ENCODE measurements at regions not wholly inside any gene's neighbourhood (a gene's known extent, or its start where the extent isn't known, plus 50 kb on each side); places are given as distances from the start of the nearest gene placed in this dataset.
"Not testable (repeated sequence)": the region's sequence is repeated elsewhere in the genome, so short reads cannot be mapped to it uniquely, and the experiment has no call there.

DNA sequence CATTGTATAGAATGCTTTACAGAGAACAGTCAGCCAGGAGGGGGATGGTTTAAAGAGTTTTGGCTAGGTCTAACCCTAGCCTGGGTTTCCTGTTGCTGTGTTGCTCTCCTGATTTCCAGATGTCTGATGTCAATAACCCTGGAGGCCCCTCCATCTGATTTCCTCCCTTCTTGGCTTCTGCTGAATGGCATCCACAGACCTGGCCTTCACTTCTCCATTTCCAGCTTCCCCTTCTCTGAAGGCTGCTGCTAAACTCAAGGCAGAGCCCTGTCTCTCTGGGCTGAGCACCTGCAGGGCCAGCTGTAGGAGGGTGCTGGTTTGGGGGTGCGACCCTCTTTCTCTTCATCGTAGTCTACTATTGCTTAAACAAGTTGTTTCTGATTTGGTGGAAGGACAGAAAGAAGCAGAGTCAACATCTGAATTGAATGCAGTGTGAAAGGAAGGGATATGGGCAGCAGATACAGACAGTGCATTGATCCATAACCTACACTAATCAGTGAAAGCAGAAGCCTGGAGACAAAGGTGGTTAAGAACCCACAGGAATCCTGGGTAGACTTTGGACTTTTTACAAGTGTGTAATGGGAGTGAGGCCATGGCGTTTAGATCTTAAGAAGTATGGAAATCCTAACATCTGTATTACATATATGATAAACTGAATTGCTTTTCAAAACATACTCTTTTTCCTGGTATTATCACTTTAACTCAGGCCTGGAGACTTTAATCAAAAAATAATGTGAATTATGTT, 153.6 kb downstream of the HRH4 start:
- Histone ChIP-seq H3K4me1 (ENCODE audit: control insufficient read depth in 1 of 2, low read depth in 2 of 2) (no peaks in the 10 kb centered on the region), H3K27ac (no peak overlapping the region), H3K9me3 (no peaks in the 10 kb centered on the region), H3K27me3 (replicated peaks; ENCODE audit: insufficient read depth) (no peaks in the 10 kb centered on the region), H3K36me3 (no peaks in the 10 kb centered on the region), H3K4me3 (no peak overlapping the region)
- ATAC-seq (ENCODE audit: insufficient number of reproducible peaks, low FRiP score, low read depth) (no peak), DNase-seq (ENCODE audit: low spot score) (no peak)
- TF ChIP-seq, protein P1, sequence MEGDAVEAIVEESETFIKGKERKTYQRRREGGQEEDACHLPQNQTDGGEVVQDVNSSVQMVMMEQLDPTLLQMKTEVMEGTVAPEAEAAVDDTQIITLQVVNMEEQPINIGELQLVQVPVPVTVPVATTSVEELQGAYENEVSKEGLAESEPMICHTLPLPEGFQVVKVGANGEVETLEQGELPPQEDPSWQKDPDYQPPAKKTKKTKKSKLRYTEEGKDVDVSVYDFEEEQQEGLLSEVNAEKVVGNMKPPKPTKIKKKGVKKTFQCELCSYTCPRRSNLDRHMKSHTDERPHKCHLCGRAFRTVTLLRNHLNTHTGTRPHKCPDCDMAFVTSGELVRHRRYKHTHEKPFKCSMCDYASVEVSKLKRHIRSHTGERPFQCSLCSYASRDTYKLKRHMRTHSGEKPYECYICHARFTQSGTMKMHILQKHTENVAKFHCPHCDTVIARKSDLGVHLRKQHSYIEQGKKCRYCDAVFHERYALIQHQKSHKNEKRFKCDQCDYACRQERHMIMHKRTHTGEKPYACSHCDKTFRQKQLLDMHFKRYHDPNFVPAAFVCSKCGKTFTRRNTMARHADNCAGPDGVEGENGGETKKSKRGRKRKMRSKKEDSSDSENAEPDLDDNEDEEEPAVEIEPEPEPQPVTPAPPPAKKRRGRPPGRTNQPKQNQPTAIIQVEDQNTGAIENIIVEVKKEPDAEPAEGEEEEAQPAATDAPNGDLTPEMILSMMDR (IDR thresholded peaks at IDR 0.05), result no peak

DNA sequence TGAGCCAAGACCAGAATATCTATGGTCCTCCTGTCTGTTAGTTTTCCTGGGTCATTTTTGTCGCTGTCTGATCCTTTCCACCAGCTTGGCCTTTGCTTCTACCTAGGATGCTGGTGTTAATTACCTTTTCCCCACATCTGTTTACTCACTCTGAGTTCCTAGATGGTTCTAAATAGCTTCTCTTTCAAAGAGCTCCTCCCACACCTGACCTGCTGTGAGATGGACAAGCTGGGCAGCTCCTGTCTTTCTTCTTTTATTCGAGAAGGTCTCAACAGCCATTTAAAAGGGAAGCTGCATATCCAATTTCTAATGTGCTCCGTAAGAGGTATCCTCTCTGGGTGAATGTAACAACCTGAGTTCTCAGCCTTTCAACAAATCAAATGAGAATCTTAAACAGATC, 156.2 kb downstream of the HRH4 start:
- no peak for ATAC-seq (ENCODE audit: insufficient number of reproducible peaks, low FRiP score, low read depth)
- TF ChIP-seq, protein P1 (IDR thresholded peaks at IDR 0.05), result no peak
- no peak overlapping the region for H3K27ac ChIP-seq
- H3K9me3 ChIP-seq, result no peaks in the 10 kb centered on the region
- H3K36me3 ChIP-seq, result no peaks in the 10 kb centered on the region
- H3K27me3 ChIP-seq (replicated peaks; ENCODE audit: insufficient read depth), result no peaks in the 10 kb centered on the region
- no peak for DNase-seq (ENCODE audit: low spot score)
- no peak overlapping the region for H3K4me3 ChIP-seq
- H3K4me1 ChIP-seq (ENCODE audit: control insufficient read depth in 1 of 2, low read depth in 2 of 2), result no peaks in the 10 kb centered on the region

DNA sequence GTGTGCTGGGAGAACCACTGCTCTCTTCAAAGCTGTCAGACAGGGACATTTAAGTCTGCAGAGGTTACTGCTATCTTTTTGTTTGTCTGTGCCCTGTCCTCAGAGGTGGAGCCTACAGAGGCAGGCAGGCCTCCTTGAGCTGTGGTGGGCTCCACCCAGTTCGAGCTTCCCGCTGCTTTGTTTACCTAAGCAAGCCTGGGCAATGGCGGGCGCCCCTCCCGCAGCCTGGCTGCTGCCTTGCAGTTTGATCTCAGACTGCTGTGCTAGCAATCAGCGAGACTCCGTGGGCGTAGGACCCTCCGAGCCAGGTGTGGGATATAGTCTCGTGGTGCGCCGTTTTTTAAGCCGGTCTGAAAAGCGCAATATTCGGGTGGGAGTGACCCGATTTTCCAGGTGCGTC, 164.0 kb downstream of the HRH4 start:
- H3K4me3 ChIP-seq; H3K4me1 ChIP-seq (ENCODE audit: control insufficient read depth in 1 of 2, low read depth in 2 of 2); ATAC-seq (ENCODE audit: insufficient number of reproducible peaks, low FRiP score, low read depth); DNase-seq (ENCODE audit: low spot score); H3K27ac ChIP-seq; H3K36me3 ChIP-seq; H3K27me3 ChIP-seq (replicated peaks; ENCODE audit: insufficient read depth); H3K9me3 ChIP-seq: not testable (repeated sequence)

DNA sequence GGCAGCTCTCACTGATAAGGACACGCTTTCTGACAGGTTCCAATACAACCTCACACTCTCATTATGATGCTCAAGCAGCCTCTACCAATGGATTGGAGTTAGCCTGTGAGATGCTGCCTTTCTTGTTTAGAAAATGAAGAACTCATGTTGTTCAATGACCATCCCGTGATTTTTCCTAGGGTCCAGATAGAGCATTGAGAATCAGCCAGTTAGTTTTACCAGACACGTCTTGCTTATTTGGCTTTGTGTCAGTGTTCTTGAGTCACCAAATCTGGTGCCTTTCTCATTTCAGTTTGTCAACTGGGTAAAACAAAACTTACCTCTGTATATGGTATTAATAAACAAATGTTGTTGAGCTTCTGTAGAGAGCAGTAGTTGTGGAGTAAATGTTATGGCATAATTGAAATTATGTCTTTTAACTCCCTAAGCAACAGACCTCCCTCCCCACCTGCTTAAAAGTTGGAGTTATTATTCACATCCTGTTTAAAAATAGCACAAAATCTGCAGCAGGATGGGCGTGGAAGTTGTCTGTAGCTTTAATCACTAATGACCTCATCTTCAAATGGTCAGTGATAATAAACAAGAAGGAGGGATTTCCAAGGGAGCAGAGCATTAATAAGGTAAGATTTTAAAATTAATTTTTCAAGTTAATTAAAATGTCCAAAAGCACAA, 167.3 kb downstream of the HRH4 start:
- TF ChIP-seq, protein P1 (IDR thresholded peaks at IDR 0.05), result no peak
- Histone ChIP-seq H3K9me3 (no peaks in the 10 kb centered on the region), H3K27ac (no peak overlapping the region), H3K4me1 (ENCODE audit: control insufficient read depth in 1 of 2, low read depth in 2 of 2) (peaks cover 0 to 4% of the 10 kb centered on the region in 2 donors), H3K36me3 (no peaks in the 10 kb centered on the region), H3K4me3 (no peak overlapping the region), H3K27me3 (replicated peaks; ENCODE audit: insufficient read depth) (no peaks in the 10 kb centered on the region)
- no peak for ATAC-seq (ENCODE audit: insufficient number of reproducible peaks, low FRiP score, low read depth)
- no peak for DNase-seq (ENCODE audit: low spot score)

DNA sequence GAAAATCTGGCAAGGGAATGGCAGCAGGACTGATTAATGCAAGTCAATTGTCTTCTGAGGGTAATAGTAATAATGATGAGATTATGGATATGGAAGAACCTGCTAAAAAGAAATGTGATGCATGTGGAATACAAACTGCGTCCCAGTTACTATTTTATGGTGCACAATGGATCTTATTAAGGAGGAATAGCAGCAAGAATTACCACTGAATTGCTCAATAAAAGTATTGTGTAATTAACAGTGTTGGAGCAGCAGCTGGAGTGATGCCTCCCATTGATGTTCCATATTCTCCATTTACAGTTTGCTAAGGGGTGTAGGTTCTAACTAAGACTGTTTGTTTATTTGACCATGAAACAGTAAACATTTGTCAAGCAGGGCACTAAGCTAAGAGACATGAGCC, 167.9 kb downstream of the HRH4 start:
- no peak for DNase-seq (ENCODE audit: low spot score)
- no peaks in the 10 kb centered on the region for H3K36me3 ChIP-seq

More for the DNA sequence above, 167.9 kb downstream of the HRH4 start:
- TF ChIP-seq, protein P1 (IDR thresholded peaks at IDR 0.05), result no peak
- H3K4me3 ChIP-seq, result no peak overlapping the region
- H3K27ac ChIP-seq, result no peak overlapping the region
- H3K27me3 ChIP-seq (replicated peaks; ENCODE audit: insufficient read depth), result no peaks in the 10 kb centered on the region
- peaks cover 0 to 4% of the 10 kb centered on the region in 2 donors for H3K4me1 ChIP-seq (ENCODE audit: control insufficient read depth in 1 of 2, low read depth in 2 of 2)
- no peaks in the 10 kb centered on the region for H3K9me3 ChIP-seq
- no peak for ATAC-seq (ENCODE audit: insufficient number of reproducible peaks, low FRiP score, low read depth)

Measured in thoracic aorta (tissue), 2 donors.